Kidney (tissue), 13 donors: ENCODE measurements at regions not wholly inside any gene's neighbourhood (a gene's known extent, or its start where the extent isn't known, plus 50 kb on each side); places are given as distances from the start of the nearest gene placed in this dataset.

Experiments
- DNase-seq, 5 donors: peaks; one replicate each; pipeline ENCODE4 v3.0.0-alpha.2; 2013 to 2020
- FAIRE-seq: peaks from 2 replicates; lab custom pipeline; 2012; peaks lifted over from hg19 to GRCh38; lab: Jason Lieb, UNC
- H3K27ac ChIP-seq, 2 donors: one replicate each; pipeline ENCODE4 v1.7.0; 2013; ENCODE audit warnings: low read depth in 2 of 2, low read length in 2 of 2, inconsistent platforms in 1 of 2
- H3K27me3 ChIP-seq: one replicate; pipeline ENCODE4 v1.7.1; 2013; ENCODE audit warnings: low read length, inconsistent platforms; ENCODE audit not compliant: control insufficient read depth, insufficient read depth
- H3K36me3 ChIP-seq, 3 donors: one replicate each; pipeline versions ENCODE4 v1.7.0 to v1.7.1; 2013; ENCODE audit warnings: low read length in 3 of 3, control low read depth in 1 of 3, inconsistent platforms in 1 of 3; ENCODE audit not compliant: insufficient read depth in 3 of 3, control insufficient read depth in 2 of 3
- H3K4me1 ChIP-seq, 3 donors: one replicate each; pipeline versions ENCODE4 v1.7.0 to v1.7.1; 2013; ENCODE audit warnings: low read length in 3 of 3, inconsistent platforms in 1 of 3, low read depth in 1 of 3; ENCODE audit not compliant: control insufficient read depth in 2 of 3, insufficient read depth in 2 of 3
- H3K4me3 ChIP-seq, 3 donors: one replicate each; pipeline versions ENCODE4 v1.7.0 to v1.8.1; 2013; ENCODE audit warnings: low read length in 3 of 3, control low read depth in 1 of 3, inconsistent platforms in 1 of 3
- H3K9ac ChIP-seq, 3 donors: one replicate each; pipeline versions ENCODE4 v1.7.0 to v1.7.1; 2013; ENCODE audit warnings: low read length in 3 of 3, control low read depth in 1 of 3, inconsistent platforms in 1 of 3
- H3K9me3 ChIP-seq, 3 donors: one replicate each; pipeline versions ENCODE4 v1.7.0 to v1.7.1; 2013; ENCODE audit warnings: low read length in 3 of 3, control low read depth in 1 of 3, inconsistent platforms in 1 of 3; ENCODE audit not compliant: control insufficient read depth in 2 of 3, insufficient read depth in 1 of 3
- intact Hi-C: fragments of 100-400 bp; cut with DNase I; formaldehyde crosslinking; loops from one replicate; pipeline ENCODE4 v1.11.1; 2022
- TF ChIP-seq, protein P1 (sequence below): IDR thresholded peaks from 3 replicates; pipeline ENCODE4 v1.5.1; 2012; ENCODE audit warnings: mild to moderate bottlenecking, moderate library complexity, borderline replicate concordance; ENCODE audit not compliant: insufficient read depth; ENCODE audit errors: extremely low read depth
- donor health status: control.
- donor health status: control.
- donor health status: control.
- donor health status: control.
- donor health status: control.
- donor health status: DM: yes; HTN: yes; CAD: no.
- donor health status: Normal renal cell carcinoma (clear cell type).

GRCh38 chr2:67984600-67984999, 78.2 kb downstream of the C1D start:
- Histone ChIP-seq H3K27me3 (no peaks in the 10 kb centered on the region), H3K27ac (no peak overlapping the region), H3K4me3 (no peak overlapping the region), H3K9me3 (peaks cover 0 to 5% (median 2%) of the 10 kb centered on the region in 3 donors), H3K36me3 (no peaks in the 10 kb centered on the region), H3K4me1 (no peaks in the 10 kb centered on the region), H3K9ac (no peak overlapping the region)
- intact Hi-C loops: no loop called here
- FAIRE-seq (no peak), DNase-seq (no peak)
- TF ChIP-seq, protein P1, sequence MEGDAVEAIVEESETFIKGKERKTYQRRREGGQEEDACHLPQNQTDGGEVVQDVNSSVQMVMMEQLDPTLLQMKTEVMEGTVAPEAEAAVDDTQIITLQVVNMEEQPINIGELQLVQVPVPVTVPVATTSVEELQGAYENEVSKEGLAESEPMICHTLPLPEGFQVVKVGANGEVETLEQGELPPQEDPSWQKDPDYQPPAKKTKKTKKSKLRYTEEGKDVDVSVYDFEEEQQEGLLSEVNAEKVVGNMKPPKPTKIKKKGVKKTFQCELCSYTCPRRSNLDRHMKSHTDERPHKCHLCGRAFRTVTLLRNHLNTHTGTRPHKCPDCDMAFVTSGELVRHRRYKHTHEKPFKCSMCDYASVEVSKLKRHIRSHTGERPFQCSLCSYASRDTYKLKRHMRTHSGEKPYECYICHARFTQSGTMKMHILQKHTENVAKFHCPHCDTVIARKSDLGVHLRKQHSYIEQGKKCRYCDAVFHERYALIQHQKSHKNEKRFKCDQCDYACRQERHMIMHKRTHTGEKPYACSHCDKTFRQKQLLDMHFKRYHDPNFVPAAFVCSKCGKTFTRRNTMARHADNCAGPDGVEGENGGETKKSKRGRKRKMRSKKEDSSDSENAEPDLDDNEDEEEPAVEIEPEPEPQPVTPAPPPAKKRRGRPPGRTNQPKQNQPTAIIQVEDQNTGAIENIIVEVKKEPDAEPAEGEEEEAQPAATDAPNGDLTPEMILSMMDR: no peak

DNA sequence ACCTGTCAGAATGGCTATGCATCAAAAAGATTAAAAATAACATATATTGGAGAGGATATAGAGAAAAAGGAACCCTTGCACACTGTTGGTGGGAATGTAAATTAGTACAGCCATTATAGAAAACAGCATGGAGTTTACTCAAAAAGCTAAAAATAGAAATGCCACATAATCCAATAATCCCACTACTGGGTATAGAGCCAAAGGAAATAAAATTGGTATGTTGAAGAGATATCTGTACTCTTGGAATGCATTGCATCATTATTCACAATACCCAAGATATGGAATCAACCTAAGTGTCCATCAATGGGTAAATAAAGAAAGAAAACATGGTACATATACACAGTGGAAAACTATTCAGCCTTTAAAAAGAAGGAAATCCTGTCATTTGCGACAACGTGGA, 77.2 kb downstream of the C1D start:
- Histone ChIP-seq H3K4me1 (no peaks in the 10 kb centered on the region), H3K36me3 (no peaks in the 10 kb centered on the region), H3K9ac (no peak overlapping the region), H3K4me3 (no peak overlapping the region), H3K27ac (no peak overlapping the region), H3K9me3 (peaks cover 0 to under 1% (median 0%) of the 10 kb centered on the region in 3 donors), H3K27me3 (no peaks in the 10 kb centered on the region)
- no peak for DNase-seq
- intact Hi-C loops: no loop called here
- TF ChIP-seq, protein P1: no peak
- no peak for FAIRE-seq

GRCh38 chr2:67986258-67986657, 76.5 kb downstream of the C1D start:
- TF ChIP-seq, protein P1: no peak

More at GRCh38 chr2:67986258-67986657, 76.5 kb downstream of the C1D start:
- Histone ChIP-seq H3K9ac (no peak overlapping the region), H3K36me3 (no peaks in the 10 kb centered on the region), H3K4me3 (no peak overlapping the region), H3K27ac (no peak overlapping the region), H3K9me3 (no peaks in the 10 kb centered on the region), H3K27me3 (no peaks in the 10 kb centered on the region), H3K4me1 (no peaks in the 10 kb centered on the region)
- intact Hi-C loops: no loop called here
- DNase-seq (no peak), FAIRE-seq (no peak)
